HG02852 (cell line): ENCODE measurements at regions not wholly inside any gene's neighbourhood (a gene's known extent, or its start where the extent isn't known, plus 50 kb on each side); places are given as distances from the start of the nearest gene placed in this dataset.

Source experiments
- ATAC-seq: cut with Tn5 transposase; IDR thresholded peaks from one replicate; pipeline ENCODE4 v1.9.1; 2021; ENCODE audit warnings: mild to moderate bottlenecking, moderate library complexity; ENCODE audit not compliant: unreplicated experiment

GRCh38 chr6:166733900-166734299 is 106.8 kb upstream of the RPS6KA2 start:
- no peak for ATAC-seq

GRCh38 chr6:166729658-166730057 is 102.6 kb upstream of the RPS6KA2 start:
- no peak for ATAC-seq

GRCh38 chr6:166728884-166729530 is 102.0 kb upstream of the RPS6KA2 start:
- no peak for ATAC-seq

GRCh38 chr6:166726201-166726600 is 99.2 kb upstream of the RPS6KA2 start:
- no peak for ATAC-seq

- no peak for ATAC-seq
Observed at GRCh38 chr6:166725571-166725970, 98.5 kb upstream of the RPS6KA2 start.

- no peak for ATAC-seq
Observed at GRCh38 chr6:166724576-166724975, 97.5 kb upstream of the RPS6KA2 start.

- no peak for ATAC-seq
Observed at GRCh38 chr6:166722785-166723184, 95.7 kb upstream of the RPS6KA2 start.

GRCh38 chr6:166721576-166721975 is 94.5 kb upstream of the RPS6KA2 start:
- ATAC-seq, result no peak

- no peak for ATAC-seq
Observed at GRCh38 chr6:166720856-166721255, 93.8 kb upstream of the RPS6KA2 start.

- no peak for ATAC-seq
Observed at GRCh38 chr6:166719019-166719418, 92.0 kb upstream of the RPS6KA2 start.

GRCh38 chr6:166718516-166718915 is 91.5 kb upstream of the RPS6KA2 start:
- ATAC-seq, result no peak

GRCh38 chr6:166716910-166717617 is 90.0 kb upstream of the RPS6KA2 start:
- no peak for ATAC-seq

GRCh38 chr6:166715992-166716391 is 88.9 kb upstream of the RPS6KA2 start:
- no peak for ATAC-seq

- ATAC-seq, result no peak
Observed at GRCh38 chr6:166715065-166715464, 88.0 kb upstream of the RPS6KA2 start.

GRCh38 chr6:166714581-166714980 is 87.5 kb upstream of the RPS6KA2 start:
- ATAC-seq, result no peak

GRCh38 chr6:166714187-166714510 is 87.1 kb upstream of the RPS6KA2 start:
- no peak for ATAC-seq

GRCh38 chr6:166713434-166714186 is 86.6 kb upstream of the RPS6KA2 start:
- no peak for ATAC-seq

GRCh38 chr6:166712286-166713228 is 85.5 kb upstream of the RPS6KA2 start:
- no peak for ATAC-seq

- ATAC-seq, result no peak
Observed at GRCh38 chr6:166710084-166710483, 83.0 kb upstream of the RPS6KA2 start.

GRCh38 chr6:166708460-166708859 is 81.4 kb upstream of the RPS6KA2 start:
- ATAC-seq, result no peak

- ATAC-seq, result no peak
Observed at GRCh38 chr6:166707045-166707444, 80.0 kb upstream of the RPS6KA2 start.
